ENCODE measurements at regions not wholly inside any gene's neighbourhood (a gene's known extent, or its start where the extent isn't known, plus 50 kb on each side); places are given as distances from the start of the nearest gene placed in this dataset.
"Not testable (repeated sequence)": the region's sequence is repeated elsewhere in the genome, so short reads cannot be mapped to it uniquely, and the experiment has no call there.

DNA sequence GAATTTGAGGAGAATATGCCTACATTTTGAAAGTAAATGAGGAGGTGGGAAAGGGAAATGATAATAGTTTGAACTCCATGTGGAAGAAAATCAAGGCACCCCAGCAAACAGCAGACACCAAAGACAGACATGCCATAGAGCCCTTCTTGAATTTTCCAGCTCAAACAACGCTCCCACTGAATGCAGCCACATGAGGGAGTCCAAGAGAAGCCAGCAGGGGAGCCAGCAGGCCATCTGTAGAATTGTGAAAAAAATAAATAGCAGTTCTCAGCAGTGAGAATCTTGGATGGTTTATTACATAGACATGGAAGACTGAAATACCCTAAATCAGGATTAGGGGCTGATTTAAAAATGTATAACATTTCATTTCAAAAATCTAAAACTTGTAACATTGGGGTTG, 1567.3 kb upstream of the LRRTM3 start:
- no peak for DNase-seq (ENCODE audit: low spot score)

DNA sequence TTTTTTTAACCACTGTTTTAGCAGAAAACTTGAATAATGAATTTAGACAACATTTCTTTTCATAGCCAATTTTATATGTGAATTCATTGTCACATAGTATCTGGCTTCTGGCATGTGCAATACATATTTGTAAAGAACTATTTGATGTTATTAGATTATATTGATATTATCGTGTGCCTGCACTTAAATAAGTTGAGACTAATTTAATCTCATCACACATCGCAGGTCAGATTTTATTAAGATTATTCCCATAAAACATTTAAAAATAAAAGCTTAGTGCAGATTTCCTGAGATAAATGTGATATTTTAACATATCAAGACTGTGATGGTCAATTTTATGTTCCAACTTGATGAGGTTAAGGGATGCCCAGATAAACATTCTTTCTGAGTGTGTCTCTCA, 1565.3 kb upstream of the LRRTM3 start:
- DNase-seq (ENCODE audit: low spot score) = no peak

DNA sequence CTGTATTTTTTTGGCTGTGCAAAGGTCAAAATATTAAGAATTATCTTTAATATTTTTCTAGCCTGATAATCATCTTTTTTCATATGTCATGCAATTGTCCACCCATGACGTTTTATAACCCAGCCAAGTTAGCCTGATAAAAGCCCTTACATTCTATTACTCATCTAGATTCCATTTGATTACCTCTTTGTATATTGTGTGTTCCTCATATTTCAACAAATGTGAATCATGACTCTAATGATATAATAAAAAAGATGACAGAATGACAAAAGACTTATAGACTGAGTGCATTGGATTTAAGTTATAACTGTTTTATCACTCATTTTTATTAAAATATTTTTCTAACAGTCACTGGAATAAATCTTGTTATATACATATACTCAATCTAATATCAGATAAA, 1560.0 kb upstream of the LRRTM3 start:
- no peak for DNase-seq (ENCODE audit: low spot score)

DNA sequence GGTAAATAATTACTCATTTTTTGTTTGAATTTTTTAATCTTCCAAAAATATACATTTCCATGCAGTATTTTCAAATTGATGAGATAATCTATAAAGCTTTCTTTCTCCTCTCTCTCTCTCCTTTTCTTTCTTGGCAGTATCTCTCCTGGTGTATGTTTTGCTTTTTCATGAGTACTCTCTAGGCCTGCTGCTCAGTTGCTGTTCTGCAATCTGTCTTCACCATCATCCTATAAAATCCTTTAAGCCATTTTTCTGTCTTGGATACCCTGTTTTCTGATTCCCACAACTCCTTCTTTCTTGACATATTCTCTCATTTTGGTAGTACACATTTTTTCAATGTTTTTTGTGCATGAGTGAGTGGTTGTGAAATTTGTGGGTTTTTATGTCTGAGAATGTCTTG, 1558.1 kb upstream of the LRRTM3 start:
- no peak for DNase-seq (ENCODE audit: low spot score)

DNA sequence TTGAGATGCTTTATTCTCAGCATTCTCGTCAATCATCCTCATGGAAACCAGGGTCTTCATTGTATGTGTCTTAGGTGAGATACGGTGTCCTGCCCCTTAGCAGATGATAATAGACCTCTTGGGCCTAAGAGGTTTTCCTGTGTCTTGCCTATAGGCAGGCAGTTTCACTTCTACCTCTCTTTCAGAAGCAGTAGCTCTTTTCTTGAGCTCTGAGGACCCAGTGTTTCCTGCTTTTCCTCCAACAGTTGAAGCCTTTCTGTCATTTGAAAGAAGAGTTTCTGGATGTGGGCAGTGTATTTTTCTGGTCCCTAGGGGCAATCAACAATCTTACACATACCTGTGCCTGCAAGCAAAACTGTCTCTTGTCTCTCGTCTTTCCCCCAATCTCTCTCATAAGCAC, 1550.3 kb upstream of the LRRTM3 start:
- DNase-seq (ENCODE audit: low spot score) = no peak

DNA sequence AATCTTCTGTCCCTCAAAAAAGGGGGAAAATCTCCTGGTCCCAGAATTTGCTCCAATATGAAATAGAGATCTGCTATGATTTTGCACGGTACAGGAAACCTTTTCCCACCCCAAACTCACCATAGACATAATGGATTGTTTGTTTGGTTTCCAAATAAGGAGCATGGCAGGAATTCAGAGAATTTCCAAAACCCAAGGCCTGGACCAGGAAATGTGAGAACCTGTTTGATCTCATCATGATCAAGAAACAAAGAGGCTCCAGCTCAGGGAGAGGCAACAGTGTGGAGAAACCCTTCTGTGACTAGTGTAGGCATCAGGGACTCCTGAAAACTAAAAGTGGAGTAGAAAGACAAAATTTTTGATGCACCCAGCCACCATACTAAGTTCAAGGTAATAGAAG, 1548.1 kb upstream of the LRRTM3 start:
- no peak for DNase-seq (ENCODE audit: low spot score)

DNA sequence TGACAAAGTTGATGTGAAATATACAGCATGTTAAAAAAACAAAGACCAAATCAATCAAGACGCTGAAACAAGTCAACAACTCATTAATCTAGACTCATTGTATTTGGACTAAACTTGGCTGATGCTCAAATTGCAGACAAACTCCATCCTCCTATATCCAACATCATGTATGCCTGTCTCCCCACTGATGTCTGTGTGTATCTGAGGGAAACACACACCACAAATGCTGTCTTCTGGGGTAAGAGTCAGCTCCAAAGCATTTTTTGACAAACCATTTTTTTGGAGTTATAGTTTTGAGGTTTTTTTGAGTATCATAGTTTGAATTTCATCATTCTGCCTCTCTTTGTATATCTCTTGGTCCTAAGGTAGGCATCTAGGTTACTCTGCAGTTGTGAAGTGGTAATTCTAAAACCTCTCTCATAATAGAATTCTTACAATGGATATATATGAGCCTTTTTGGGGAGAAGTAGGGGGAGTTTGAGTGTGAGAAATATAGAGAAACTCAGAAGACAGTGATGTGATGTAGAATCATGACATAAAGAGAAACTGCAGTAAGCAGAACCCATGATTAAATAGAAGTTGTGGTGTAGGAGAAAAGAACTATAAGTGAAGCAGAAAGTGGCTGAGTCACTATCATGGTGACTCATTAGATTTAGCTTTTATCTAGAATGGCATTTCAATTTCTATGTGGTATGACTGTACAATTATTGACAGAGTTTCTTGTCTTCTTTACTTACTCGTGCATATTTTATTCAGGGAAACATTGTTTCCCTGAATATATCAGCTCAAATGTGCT, 1531.1 kb upstream of the LRRTM3 start:
- no peak for DNase-seq (ENCODE audit: low spot score)

DNA sequence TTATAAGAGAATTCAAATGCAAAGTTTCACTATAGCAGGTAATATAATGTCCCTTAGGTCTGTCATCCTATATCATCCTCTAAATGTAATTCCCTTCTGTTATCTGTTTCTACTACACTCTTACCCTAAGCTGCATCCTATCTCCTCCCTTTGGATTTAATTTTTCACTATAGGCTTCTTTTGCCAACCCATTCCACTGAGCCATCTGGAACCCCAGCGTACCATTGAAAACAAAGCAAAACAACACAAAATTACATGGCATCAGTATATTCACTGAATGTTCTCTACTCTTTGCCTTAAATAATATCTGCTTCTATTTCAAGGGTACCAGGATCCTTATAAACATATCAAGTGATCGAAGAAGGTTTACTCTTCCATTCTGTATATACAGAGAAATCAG, 1530.2 kb upstream of the LRRTM3 start:
- DNase-seq (ENCODE audit: low spot score) = no peak

DNA sequence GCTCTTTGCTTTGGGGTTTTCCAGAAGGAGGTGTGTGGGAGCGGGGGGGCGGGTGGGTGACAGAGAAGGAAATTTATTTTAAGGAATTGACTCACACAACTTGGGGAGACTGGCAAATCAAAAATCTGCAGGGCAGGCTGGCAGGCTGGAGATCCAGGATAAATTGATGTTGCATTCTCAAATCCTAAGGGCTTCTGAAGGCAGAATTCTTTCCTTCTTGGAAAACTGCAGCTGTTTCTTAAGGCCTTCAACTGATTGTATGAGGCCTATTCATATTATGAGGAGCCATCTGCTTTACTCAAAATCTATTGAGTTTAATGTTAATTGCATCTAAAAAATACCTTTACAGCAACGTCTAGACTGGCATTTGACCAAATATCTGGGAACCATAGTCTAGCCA, 1528.8 kb upstream of the LRRTM3 start:
- no peak for DNase-seq (ENCODE audit: low spot score)

DNA sequence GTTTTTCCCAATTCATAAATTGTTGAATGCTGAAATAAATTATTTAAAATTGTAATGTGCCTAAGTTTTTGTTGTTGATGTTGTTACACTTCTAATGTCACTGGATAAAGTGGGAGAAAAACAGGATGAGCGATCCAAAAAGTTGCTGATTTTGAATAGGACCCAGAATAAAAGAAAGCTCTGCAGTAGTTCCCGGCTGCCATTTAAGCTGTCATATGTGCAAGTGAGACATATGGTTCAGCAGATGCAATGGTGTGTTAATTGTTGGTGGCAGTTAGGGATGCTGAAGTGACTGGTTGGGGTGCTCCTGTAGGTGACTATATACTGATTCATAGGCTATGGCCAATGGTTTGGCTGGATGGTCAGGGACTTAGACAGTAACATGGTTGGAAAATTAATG, 1517.4 kb upstream of the LRRTM3 start:
- no peak for DNase-seq (ENCODE audit: low spot score)

DNA sequence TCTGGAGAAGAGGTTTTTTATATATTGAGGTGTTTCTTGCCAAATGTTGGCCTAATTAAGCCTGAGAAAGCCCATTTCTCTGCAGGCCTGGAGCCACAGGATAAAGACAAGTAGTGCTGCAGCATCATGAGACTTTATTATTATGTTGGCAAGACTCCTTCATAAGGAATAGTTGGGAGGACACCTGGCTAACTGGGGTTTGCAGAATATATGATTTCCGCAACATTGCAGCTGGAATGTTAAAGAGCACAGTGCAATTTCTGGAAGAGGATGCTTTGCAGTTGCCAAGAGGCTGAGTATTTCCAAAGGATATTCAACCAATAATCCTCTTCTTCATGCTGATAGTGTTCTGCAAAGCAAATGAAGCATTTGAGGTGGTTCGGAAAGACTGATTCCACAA, 1512.8 kb upstream of the LRRTM3 start:
- DNase-seq (ENCODE audit: low spot score) = no peak

DNA sequence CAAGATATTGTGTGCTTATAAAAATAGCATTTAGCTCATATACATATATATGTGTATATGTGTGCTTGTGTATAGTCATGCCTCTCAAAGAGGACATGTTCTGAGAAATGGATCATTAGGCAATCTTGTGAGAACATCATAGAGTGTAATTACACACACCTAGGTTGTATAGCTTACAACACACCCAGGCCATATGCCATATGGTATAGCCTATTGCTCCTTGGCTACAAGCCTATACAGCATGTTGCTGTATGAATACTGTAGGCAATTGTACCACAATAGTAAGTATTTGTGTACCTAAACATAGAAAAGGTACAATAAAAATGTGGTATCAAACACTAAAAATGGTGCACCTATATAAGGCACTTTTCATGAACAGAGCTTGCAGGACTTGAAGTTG, 1510.5 kb upstream of the LRRTM3 start:
- DNase-seq (ENCODE audit: low spot score) = no peak

DNA sequence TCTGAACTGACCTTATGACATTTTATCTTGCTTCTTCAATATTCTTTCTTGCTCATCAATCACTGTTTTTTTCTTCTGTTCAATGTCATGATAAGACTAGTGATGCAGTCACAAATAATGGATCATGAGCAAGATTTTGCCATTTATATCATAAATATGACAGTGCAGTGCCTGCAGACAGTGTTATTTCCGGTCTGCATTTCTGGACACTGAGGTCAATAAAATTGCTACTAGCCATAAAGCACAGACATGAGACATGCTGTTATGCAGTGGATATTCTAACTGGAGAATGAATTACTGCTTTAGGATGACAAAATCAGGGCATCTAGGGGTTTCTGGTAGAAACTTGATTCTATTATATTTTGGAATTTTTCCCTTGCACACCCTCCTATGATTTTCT, 1509.7 kb upstream of the LRRTM3 start:
- no peak for DNase-seq (ENCODE audit: low spot score)

DNA sequence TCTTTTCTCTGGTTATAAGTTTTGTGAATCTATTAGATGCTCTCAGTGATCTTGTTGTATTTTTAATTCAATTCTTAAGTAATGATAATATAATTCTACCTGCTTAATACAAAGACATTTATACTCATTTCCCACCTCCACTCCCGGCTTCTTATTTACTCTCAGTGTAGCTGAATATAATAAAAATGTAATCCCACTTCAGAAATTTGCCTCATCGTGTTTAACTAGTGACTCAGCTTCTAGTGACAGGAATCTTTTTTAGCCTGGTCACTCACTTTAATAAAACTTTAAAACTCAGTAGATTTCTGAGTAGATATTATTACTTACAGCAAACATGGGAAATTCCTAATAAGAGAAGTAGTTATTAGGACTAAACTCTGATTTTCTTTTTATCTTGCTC, 1506.2 kb upstream of the LRRTM3 start:
- no peak for DNase-seq (ENCODE audit: low spot score)

DNA sequence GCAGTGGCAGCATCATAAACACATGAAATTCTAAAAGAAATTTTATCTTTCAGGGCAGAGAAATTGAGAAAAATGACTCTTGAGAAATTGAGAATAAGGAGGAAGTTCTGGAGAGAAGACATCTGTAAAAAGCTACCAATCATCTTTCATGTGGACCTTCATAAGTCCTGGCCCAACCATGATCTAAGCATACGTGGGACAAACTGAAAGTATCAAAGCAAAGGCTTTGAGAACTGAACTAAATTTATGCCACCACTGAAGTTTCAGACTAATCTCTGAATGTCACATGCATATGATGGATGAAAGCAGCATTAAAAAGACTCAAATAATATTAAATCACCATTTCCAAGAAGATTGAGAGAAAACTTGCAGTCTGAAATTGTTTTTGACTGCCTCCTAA, 1502.8 kb upstream of the LRRTM3 start:
- DNase-seq (ENCODE audit: low spot score) = no peak

DNA sequence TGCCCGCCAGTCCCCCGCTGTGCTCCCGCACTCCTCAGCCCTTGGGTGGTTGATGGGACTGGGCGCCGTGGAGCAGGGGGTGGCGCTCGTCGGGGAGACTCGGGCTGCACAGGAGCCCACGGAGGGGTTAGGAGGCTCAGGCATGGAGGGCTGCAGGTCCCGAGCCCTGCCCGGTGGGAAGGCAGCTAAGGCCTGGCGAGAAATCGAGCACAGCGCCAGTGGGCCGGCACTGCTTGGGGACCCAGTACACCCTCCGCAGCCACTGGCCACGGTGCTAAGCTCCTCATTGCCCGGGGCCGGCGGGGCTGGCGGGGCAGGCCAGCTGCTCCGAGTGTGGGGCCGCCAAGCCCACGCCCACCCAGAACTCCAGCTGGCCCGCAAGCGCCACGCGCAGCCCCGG, 1496.5 kb upstream of the LRRTM3 start:
- not testable (repeated sequence) for DNase-seq (ENCODE audit: low spot score)

DNA sequence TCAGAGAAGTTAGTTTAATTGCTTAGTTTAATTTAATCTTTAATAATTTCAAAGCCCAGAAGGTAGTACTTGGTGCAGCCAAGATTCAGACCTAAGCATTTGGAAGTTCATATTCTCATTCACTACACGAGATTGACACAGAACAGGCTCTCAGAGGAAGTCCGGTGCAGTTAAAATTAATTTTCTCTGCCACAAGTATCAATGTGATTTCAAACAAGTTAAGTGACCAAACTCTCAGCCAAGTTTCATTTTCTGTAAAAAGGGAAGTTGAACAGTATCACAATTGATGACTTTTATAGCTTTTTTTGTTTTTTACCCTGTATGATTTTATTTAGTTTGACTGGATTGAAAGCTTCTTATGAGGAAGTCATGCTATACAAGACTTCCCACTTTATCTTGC, 1494.9 kb upstream of the LRRTM3 start:
- DNase-seq (ENCODE audit: low spot score) = no peak

DNA sequence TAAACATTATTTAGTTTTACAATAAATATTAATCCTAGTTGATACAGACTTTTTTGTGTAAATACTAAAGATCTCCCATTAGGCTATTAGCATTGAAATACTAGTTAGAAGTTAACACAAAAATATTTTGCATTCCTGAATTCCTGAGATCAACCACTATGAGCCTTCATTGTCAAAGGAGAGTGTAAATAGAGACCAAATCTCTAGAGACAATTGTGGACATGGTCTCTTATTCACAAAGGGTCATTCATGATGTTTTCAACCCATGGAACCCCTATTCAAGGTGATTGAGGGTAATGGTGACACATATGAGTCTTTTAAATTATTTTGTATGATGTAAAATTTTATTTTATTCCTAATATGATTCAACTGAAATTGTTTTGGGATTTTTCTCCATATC, 1454.8 kb upstream of the LRRTM3 start:
- no peak for DNase-seq (ENCODE audit: low spot score)

DNA sequence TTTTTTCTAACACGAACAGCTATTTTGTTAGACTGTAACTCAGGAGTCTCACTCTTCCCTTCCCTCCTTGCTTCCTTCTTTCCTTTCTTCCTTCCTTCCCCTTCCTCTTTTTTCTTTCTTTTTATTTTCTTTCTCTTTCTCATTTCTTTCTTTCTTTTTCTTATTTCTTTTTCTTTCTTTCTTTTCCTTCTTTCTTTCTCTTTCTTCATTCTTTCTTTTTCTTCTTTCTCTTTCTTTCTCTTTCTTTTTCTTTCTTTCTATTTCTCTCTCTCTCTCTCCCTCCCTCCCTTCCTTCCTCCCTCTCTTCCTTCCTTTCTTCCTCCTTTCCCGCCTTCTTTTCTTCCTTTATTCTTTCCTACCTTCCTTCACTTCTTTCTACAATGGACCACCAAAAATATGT, 1443.0 kb upstream of the LRRTM3 start:
- DNase-seq (ENCODE audit: low spot score) = no peak

DNA sequence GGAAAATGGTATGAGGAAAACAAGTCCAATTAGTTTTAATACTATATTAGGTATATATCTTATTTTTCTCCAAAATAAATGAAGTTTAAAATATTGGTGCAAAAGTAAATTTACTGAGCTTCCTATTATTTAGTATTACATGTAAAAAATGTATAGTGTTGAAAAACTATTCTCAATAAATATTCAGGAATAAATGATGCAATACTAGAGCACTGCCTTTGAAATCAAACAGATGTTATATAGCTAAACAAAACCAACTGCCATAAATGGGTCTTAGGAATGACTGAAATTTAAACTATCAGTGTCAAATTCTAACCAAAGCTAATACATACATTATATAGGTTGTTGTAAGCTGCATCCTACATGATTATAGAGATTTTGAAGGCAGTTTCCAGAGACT, 1434.0 kb upstream of the LRRTM3 start:
- no peak for DNase-seq (ENCODE audit: low spot score)

DNA sequence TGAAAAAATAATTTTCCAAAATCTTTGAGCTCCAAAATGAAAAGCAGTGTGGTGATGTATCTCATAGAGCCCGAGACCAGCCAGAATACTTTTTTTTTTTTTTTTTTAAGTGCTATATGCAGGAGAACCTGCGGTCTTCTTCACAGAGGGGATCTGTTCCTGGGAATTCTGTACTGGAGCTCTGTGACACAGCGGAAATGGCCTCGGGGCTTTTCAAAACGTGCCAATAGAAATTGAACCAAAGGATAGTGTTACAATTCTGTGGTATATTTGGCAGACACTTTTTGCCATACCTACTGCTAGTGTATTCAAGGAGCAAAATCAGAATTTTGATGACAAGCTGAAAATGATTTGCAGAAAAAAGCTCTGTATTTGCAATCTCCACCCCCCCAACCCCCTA, 1429.3 kb upstream of the LRRTM3 start:
- DNase-seq (ENCODE audit: low spot score) = no peak

DNA sequence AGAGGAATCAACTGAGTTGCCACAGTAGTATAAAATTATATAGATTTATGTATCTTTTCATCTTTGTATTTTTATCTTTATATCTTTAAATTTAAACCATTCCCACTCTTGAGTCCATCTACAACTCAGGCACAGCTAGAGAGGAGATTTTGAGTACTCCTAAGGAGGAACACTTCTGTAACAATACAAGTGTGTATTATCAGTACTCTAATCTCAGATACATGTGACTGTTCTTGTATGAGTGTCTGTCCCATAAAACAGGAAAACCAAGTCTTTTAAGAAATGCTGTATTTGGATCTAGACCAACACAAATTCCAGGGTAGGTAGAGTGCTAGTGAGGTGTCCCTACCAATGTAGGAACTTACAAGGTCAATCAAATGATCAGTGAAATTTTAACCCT, 1428.0 kb upstream of the LRRTM3 start:
- DNase-seq (ENCODE audit: low spot score) = no peak

DNA sequence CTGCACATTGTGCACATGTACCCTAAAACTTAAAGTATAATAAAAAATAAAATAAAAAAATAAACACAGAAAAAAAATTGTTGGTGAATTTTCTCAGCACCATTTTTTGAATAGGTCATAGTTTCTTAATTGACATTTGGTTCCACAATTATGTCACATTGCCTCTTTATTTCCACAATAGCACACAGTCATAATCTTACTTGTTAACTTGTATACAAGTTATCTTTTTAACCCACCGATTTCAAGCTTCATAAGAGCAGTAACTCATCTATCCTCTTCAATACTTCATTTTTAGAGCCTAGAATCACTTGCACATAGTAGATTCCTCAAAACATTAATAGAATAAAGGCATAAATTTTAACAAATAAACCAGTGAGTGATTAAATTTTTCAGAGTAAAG, 1425.1 kb upstream of the LRRTM3 start:
- DNase-seq (ENCODE audit: low spot score) = no peak

DNA sequence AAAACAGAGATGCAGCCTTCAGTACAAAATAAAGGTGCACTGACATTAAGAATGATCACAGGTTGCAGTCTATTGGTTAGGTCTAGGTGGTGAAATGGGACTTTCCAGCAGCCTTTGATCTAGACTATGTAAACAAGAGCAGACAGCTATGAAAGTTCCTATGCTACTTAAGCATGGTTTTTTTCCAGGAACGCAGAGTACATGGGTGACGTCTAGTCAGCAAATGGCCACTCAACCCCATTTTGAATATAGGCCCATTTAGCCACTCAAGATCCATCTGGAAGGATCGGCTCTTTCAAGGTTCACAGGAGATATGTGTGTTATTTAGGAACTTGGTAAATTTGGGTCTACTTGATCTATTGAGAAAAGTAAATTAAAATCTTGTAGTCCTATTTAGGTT, 1424.6 kb upstream of the LRRTM3 start:
- peak; percentile 45 for DNase-seq (ENCODE audit: low spot score)

DNA sequence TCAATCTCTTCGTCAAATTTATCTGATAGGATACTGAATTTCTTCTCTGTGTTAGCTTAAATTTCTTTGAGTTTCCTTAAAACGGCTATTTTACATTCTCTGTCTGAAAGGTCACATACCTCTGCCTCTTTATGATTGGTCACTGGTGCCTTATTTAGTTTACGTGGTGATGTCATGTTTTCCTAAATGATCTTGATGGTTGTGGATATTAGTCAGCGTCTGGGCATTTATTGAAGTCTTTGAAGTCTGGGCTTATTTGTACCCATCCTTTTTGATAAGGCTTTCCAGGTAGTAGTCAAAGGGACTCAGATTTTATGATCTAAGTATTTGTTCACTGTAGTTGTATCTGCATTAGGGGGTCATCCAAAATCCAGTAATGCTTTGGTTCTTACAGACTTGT, 1407.5 kb upstream of the LRRTM3 start:
- DNase-seq (ENCODE audit: low spot score) = no peak

All from CD4-positive, alpha-beta T cell treated with Interleukin-2 at 100 ng/mL for 4 hours (primary cell).